ENCODE measurements at regions not wholly inside any gene's neighbourhood (a gene's known extent, or its start where the extent isn't known, plus 50 kb on each side); places are given as distances from the start of the nearest gene placed in this dataset.

GRCh38 chr4:100042711-100043110, 92.6 kb upstream of the H2AZ1 start:
- Mint-ChIP-seq H3K9me3 (peaks cover 0 to 2% (median 0%) of the 10 kb centered on the region in 7 donors), H3K4me3 (no peak overlapping the region), H3K36me3 (no peaks in the 10 kb centered on the region), H3K4me1 (no peaks in the 10 kb centered on the region), H3K27me3 (ENCODE audit: low read depth in 3 of 3) (peaks cover 0 to 2% (median 1%) of the 10 kb centered on the region in 3 donors), H3K27ac (no peak overlapping the region)
- no CpG with 5 or more reads among the region's 2 CpGs for WGBS (ENCODE audit: insufficient coverage)
- no peaks in the 10 kb centered on the region for H3K27me3 ChIP-seq (ENCODE audit: control insufficient read depth in 2 of 2, insufficient read depth in 2 of 2, low read length in 2 of 2)
- no peaks in the 10 kb centered on the region for H3K9me3 ChIP-seq (replicated peaks in 1 of 2; ENCODE audit: control insufficient read depth in 1 of 2, insufficient read depth in 1 of 2, low read length in 2 of 2)
- no peaks in the 10 kb centered on the region for H3K4me1 ChIP-seq (ENCODE audit: control insufficient read depth in 1 of 2, insufficient read depth in 2 of 2, low read length in 2 of 2)
- H2AFZ ChIP-seq (ENCODE audit: insufficient read depth, low read depth, low read length, poor library complexity, severe bottlenecking) = no peak overlapping the region
- H3K36me3 ChIP-seq (replicated peaks in 1 of 2; ENCODE audit: control insufficient read depth in 1 of 2, insufficient read depth in 2 of 2, low read length in 2 of 2) = no peaks in the 10 kb centered on the region
- no peak overlapping the region for H3K4me3 ChIP-seq (replicated peaks in 1 of 3; ENCODE audit: low read depth in 2 of 3, low read length in 3 of 3)
- no peak overlapping the region for H3K4me2 ChIP-seq (replicated peaks; ENCODE audit: extremely low read depth, low read length, poor library complexity, severe bottlenecking)
- H3K27ac ChIP-seq (ENCODE audit: low read depth in 1 of 2, low read length in 2 of 2) = no peak overlapping the region
- DNase-seq = no peak
- intact Hi-C loops (cut with micrococcal nuclease) = no loop called here
- TF ChIP-seq, protein P1, sequence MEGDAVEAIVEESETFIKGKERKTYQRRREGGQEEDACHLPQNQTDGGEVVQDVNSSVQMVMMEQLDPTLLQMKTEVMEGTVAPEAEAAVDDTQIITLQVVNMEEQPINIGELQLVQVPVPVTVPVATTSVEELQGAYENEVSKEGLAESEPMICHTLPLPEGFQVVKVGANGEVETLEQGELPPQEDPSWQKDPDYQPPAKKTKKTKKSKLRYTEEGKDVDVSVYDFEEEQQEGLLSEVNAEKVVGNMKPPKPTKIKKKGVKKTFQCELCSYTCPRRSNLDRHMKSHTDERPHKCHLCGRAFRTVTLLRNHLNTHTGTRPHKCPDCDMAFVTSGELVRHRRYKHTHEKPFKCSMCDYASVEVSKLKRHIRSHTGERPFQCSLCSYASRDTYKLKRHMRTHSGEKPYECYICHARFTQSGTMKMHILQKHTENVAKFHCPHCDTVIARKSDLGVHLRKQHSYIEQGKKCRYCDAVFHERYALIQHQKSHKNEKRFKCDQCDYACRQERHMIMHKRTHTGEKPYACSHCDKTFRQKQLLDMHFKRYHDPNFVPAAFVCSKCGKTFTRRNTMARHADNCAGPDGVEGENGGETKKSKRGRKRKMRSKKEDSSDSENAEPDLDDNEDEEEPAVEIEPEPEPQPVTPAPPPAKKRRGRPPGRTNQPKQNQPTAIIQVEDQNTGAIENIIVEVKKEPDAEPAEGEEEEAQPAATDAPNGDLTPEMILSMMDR (IDR thresholded peaks at IDR 0.05) = no peak
- no peaks in the 10 kb centered on the region for H4K20me1 ChIP-seq (ENCODE audit: insufficient read depth, low read length)
- no peak overlapping the region for H3K9ac ChIP-seq (ENCODE audit: insufficient read depth, low read length, poor library complexity, severe bottlenecking)
- H3K79me2 ChIP-seq (ENCODE audit: insufficient read depth, low read length) = no peaks in the 10 kb centered on the region

- WGBS (ENCODE audit: insufficient coverage) = 100% methylated on average over 1 of the region's 2 CpGs
- Histone ChIP-seq H3K9ac (ENCODE audit: insufficient read depth, low read length, poor library complexity, severe bottlenecking) (no peak overlapping the region), H2AFZ (ENCODE audit: insufficient read depth, low read depth, low read length, poor library complexity, severe bottlenecking) (no peak overlapping the region), H3K4me3 (replicated peaks in 1 of 3; ENCODE audit: low read depth in 2 of 3, low read length in 3 of 3) (no peak overlapping the region), H3K4me1 (ENCODE audit: control insufficient read depth in 1 of 2, insufficient read depth in 2 of 2, low read length in 2 of 2) (no peaks in the 10 kb centered on the region), H3K27me3 (ENCODE audit: control insufficient read depth in 2 of 2, insufficient read depth in 2 of 2, low read length in 2 of 2) (no peaks in the 10 kb centered on the region), H3K9me3 (replicated peaks in 1 of 2; ENCODE audit: control insufficient read depth in 1 of 2, insufficient read depth in 1 of 2, low read length in 2 of 2) (peaks cover 0 to 2% of the 10 kb centered on the region in 2 donors), H3K36me3 (replicated peaks in 1 of 2; ENCODE audit: control insufficient read depth in 1 of 2, insufficient read depth in 2 of 2, low read length in 2 of 2) (no peaks in the 10 kb centered on the region), H3K27ac (ENCODE audit: low read depth in 1 of 2, low read length in 2 of 2) (no peak overlapping the region), H3K4me2 (replicated peaks; ENCODE audit: extremely low read depth, low read length, poor library complexity, severe bottlenecking) (no peak overlapping the region), H3K79me2 (ENCODE audit: insufficient read depth, low read length) (no peaks in the 10 kb centered on the region), H4K20me1 (ENCODE audit: insufficient read depth, low read length) (no peaks in the 10 kb centered on the region)
- intact Hi-C loops (cut with micrococcal nuclease) = no loop called here
- Mint-ChIP-seq H3K36me3 (no peaks in the 10 kb centered on the region), H3K4me3 (no peak overlapping the region), H3K27ac (no peak overlapping the region), H3K4me1 (no peaks in the 10 kb centered on the region), H3K27me3 (ENCODE audit: low read depth in 3 of 3) (peaks cover 0 to 2% (median 1%) of the 10 kb centered on the region in 3 donors), H3K9me3 (peaks cover 0 to 5% (median 0%) of the 10 kb centered on the region in 7 donors)
- no peak for DNase-seq
- TF ChIP-seq, protein P1 (IDR thresholded peaks at IDR 0.05) = no peak
Measured at GRCh38 chr4:100042235-100042634, 92.2 kb upstream of the H2AZ1 start.
